ENCODE measurements at regions not wholly inside any gene's neighbourhood (a gene's known extent, or its start where the extent isn't known, plus 50 kb on each side); places are given as distances from the start of the nearest gene placed in this dataset.

- no peak for TF ChIP-seq ZFP91 (CRISPR knock-in tag; IDR thresholded peaks at IDR 0.05)
- TF ChIP-seq IRF2 (CRISPR knock-in tag; IDR thresholded peaks at IDR 0.05): no peak
- no peak for TF ChIP-seq ZNF174 (CRISPR knock-in tag; IDR thresholded peaks at IDR 0.05)
Measured at GRCh38 chr4:141909541-141909940, 273.2 kb downstream of the IL15 start (continued).

- in situ Hi-C loops (cut with MboI): no loop called here
- ATAC-seq (peak; percentile 83), FAIRE-seq (peak; percentile 85), DNase-seq (ENCODE audit: extremely low read depth in 1 of 4, low spot score in 3 of 4) (peak; percentile 61 to 89 (median 70))
- 0 out of 3 replicates have a peak overlapping the region, but pooled peaks have one; percentile 4 for H3K27ac ChIP-seq (ENCODE audit: extremely low read depth, low read depth, low read length)
- ChIA-PET POLR2A (no interaction called here), CTCF (ENCODE audit: low intra/inter-chr PET ratio) (no interaction called here)
- H3K36me3 ChIP-seq (ENCODE audit: control insufficient read depth, insufficient read depth, low read length): no peaks in the 10 kb centered on the region
- intact Hi-C loops (cut with micrococcal nuclease): no loop called here
- H2AFZ ChIP-seq (ENCODE audit: low read depth, low read length): no peak overlapping the region
- no TSS peak for BruUV-seq (replicated peaks)
- peak overlapping the region; percentile 12; the same call in 1 of the 2 replicates for H3K4me2 ChIP-seq (ENCODE audit: insufficient read depth, low read length)
- no peaks in the 10 kb centered on the region for H3K27me3 ChIP-seq (ENCODE audit: control insufficient read depth in 2 of 2, insufficient read depth in 2 of 2, low read length in 2 of 2)
- H4K20me1 ChIP-seq (replicated peaks; ENCODE audit: control insufficient read depth, insufficient read depth, low read length): no peaks in the 10 kb centered on the region
- no peak overlapping the region for H3K9ac ChIP-seq (ENCODE audit: insufficient read depth in 1 of 2, low read depth in 2 of 2, low read length in 2 of 2)
- H3K4me3 ChIP-seq: no peak overlapping the region
- H3K79me2 ChIP-seq (ENCODE audit: control insufficient read depth, insufficient read depth, low read length): no peaks in the 10 kb centered on the region
- 1% methylated on average over 4 of the region's 4 CpGs for WGBS (ENCODE audit: insufficient coverage, low coverage, missing lambda C conversion rate)
- H3K9me1 ChIP-seq (ENCODE audit: control insufficient read depth, insufficient read depth, low read length): no peaks in the 10 kb centered on the region
- H3K9me3 ChIP-seq (replicated peaks; ENCODE audit: control insufficient read depth, insufficient read depth, low read depth, low read length): no peaks in the 10 kb centered on the region
- H3K4me1 ChIP-seq (replicated peaks in 1 of 2; ENCODE audit: control insufficient read depth in 2 of 2, insufficient read depth in 2 of 2, low read length in 2 of 2): peaks cover 0 to 4% of the 10 kb centered on the region in 2 experiments; a peak in 2 of 5 replicates
- peak; percentile 95 for TF ChIP-seq SOX6 (IDR thresholded peaks at IDR 0.05)
- peak; percentile 25; the same call in 1 of the 2 replicates for TF ChIP-seq RNF2 (IDR thresholded peaks at IDR 0.05)
- peak; percentile 95 for TF ChIP-seq SMARCE1 (IDR thresholded peaks at IDR 0.05)
- no peak for TF ChIP-seq ELF2 (CRISPR knock-in tag; IDR thresholded peaks at IDR 0.05)
- 0 out of 2 replicates have a peak, but pooled peaks have one; percentile 56 for TF ChIP-seq ILF3 (IDR thresholded peaks at IDR 0.05; ENCODE audit: borderline replicate concordance)
- TF ChIP-seq CBX3 (IDR thresholded peaks at IDR 0.05; ENCODE audit: borderline replicate concordance in 1 of 2, low read length in 2 of 2): 0 out of 3 replicates have a peak, but pooled peaks of 1 of the 2 experiments have one; percentile 42
- TF ChIP-seq POLR2AphosphoS5 (IDR thresholded peaks at IDR 0.05; ENCODE audit: control insufficient read depth, insufficient read depth, low read depth, low read length): peak; percentile 85
- TF ChIP-seq EP300 (IDR thresholded peaks at IDR 0.05; ENCODE audit: low read length): peak; percentile 86
- TF ChIP-seq GATAD2B (IDR thresholded peaks at IDR 0.05; ENCODE audit: borderline replicate concordance): peak; percentile 33; the same call in 1 of the 2 replicates
- no peak for TF ChIP-seq PBX2 (CRISPR knock-in tag; IDR thresholded peaks at IDR 0.05; ENCODE audit: low read depth)
- TF ChIP-seq PBX2 (tag; conservative IDR thresholded peaks at IDR 0.05; ENCODE audit: low read depth): peak; percentile 71
- no peak for TF ChIP-seq ZZZ3 (IDR thresholded peaks at IDR 0.05)
- TF ChIP-seq HDAC1 (IDR thresholded peaks at IDR 0.05): 0 out of 4 replicates have a peak, but pooled peaks of 1 of the 2 experiments have one; percentile 9
- no peak for TF ChIP-seq LARP7 (IDR thresholded peaks at IDR 0.05)
- peak; percentile 88 for TF ChIP-seq SMARCC2 (IDR thresholded peaks at IDR 0.05; ENCODE audit: low read depth)
- 0 out of 2 replicates have a peak, but pooled peaks have one; percentile 33 for TF ChIP-seq HDAC2 (IDR thresholded peaks at IDR 0.05)
Measured at GRCh38 chr4:141912831-141913230, 276.4 kb downstream of the IL15 start.

Measured in K562 (cell line).